Skeletal muscle cell (primary cell): ENCODE measurements at regions not wholly inside any gene's neighbourhood (a gene's known extent, or its start where the extent isn't known, plus 50 kb on each side); places are given as distances from the start of the nearest gene placed in this dataset.
"Not testable (repeated sequence)": the region's sequence is repeated elsewhere in the genome, so short reads cannot be mapped to it uniquely, and the experiment has no call there.

ENCODE experiments used
- DNase-seq: peaks from one replicate; pipeline ENCODE4 v3.0.0-alpha.2; 2010; ENCODE audit warnings: low read depth
- H3K4me3 ChIP-seq: 2 replicates; pipeline ENCODE4 v1.5.1; 2011; ENCODE audit warnings: low read depth, mild to moderate bottlenecking, control low read depth, low read length, moderate library complexity

DNA sequence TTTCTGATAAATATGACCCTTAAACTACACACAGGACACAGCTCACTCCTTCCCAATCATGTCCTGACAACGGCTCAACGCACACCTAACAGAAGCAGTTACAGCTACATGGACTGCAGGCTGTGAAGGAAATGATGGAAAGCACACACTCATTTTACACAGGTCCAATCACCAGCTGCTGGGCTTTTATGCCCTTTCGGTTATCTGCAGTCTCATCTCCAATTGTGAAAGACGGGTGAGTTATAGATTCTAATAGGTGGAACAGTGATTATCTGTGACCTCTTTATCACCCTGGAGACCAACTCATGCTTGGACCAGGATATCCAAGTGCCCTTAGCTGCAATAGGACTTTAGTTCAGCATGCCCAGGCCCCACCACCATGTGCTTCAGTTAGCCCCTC, 110.4 kb upstream of the CREB1 start:
- no peak for DNase-seq
- no peak overlapping the region for H3K4me3 ChIP-seq

GRCh38 chr2:207421671-207422070, 108.1 kb upstream of the CREB1 start:
- H3K4me3 ChIP-seq, result no peak overlapping the region
- no peak for DNase-seq

GRCh38 chr2:207422380-207422779, 107.4 kb upstream of the CREB1 start:
- H3K4me3 ChIP-seq, result no peak overlapping the region
- no peak for DNase-seq

- peak; percentile 78 for DNase-seq
- H3K4me3 ChIP-seq, result no peak overlapping the region
These were observed 105.9 kb upstream of the CREB1 start for GRCh38 chr2:207423886-207424285.

- no peak for DNase-seq
- no peak overlapping the region for H3K4me3 ChIP-seq
These were observed 101.8 kb upstream of the CREB1 start for GRCh38 chr2:207427986-207428385.

- no peak for DNase-seq
- H3K4me3 ChIP-seq, result no peak overlapping the region
These were observed 101.2 kb upstream of the CREB1 start for GRCh38 chr2:207428573-207428972.

- peak; percentile 73 for DNase-seq
- no peak overlapping the region for H3K4me3 ChIP-seq
These were observed 97.3 kb upstream of the CREB1 start for GRCh38 chr2:207432453-207432852.

DNA sequence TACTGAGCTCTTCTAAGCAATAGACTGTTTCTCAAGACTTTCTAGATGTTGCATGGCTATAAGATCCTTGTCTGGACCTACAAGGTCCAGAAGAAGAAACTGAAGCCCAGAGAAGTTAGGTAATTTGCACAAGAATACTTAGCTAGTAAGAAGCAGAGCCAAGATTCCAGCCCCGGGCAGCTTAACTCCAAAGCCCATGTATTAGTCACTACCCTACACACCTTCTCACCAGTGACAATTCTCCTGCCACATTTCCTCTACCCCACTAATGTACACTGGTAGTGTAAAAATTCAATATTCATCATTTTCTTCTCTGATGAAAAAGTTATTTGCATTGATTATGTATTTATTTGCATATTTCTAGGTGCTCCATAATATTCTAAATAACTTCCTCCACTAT, 95.5 kb upstream of the CREB1 start:
- DNase-seq, result no peak
- no peak overlapping the region for H3K4me3 ChIP-seq

- H3K4me3 ChIP-seq, result no peak overlapping the region
- DNase-seq, result no peak
These were observed 94.8 kb upstream of the CREB1 start for GRCh38 chr2:207434899-207435465.

GRCh38 chr2:207437136-207437523, 92.6 kb upstream of the CREB1 start:
- DNase-seq, result no peak
- no peak overlapping the region for H3K4me3 ChIP-seq

GRCh38 chr2:207437524-207438143, 92.1 kb upstream of the CREB1 start:
- H3K4me3 ChIP-seq, result no peak overlapping the region
- DNase-seq, result no peak

DNA sequence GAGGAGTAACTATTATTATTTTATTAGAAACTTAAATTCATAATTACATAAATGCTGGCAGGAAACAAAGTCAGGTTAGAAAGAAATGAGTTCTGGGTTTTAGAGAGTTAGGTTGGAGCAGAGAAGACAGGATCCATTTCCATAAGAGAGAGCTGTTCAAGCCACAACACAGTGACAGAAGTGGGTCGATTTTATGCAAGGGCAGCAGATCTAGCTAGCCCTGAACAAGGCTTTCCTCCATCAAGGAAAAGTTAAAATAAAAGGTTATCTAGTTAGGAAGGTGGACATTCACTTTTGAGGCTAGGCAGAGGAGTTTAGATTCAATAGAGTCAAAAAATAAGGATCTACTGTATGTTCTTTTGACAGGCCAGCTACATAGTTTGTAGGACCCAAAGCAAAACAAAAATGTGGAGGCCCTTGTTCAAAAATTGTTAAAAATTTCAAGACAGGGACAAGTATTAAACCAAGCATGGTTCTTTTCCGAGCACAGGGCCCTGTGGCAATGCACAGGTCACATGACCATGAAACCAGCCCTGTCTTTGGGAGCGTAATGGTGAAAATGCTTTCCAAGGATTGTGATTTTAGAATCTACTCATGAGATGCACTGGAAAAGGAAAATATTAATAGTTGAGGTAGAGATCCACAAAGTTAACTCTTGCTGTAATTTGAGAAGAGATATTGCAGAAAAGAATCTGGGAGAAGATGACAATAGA, 91.2 kb upstream of the CREB1 start:
- no peak overlapping the region for H3K4me3 ChIP-seq
- no peak for DNase-seq

- not testable (repeated sequence) for DNase-seq, H3K4me3 ChIP-seq
These were observed 89.9 kb upstream of the CREB1 start for GRCh38 chr2:207439881-207440280.

DNA sequence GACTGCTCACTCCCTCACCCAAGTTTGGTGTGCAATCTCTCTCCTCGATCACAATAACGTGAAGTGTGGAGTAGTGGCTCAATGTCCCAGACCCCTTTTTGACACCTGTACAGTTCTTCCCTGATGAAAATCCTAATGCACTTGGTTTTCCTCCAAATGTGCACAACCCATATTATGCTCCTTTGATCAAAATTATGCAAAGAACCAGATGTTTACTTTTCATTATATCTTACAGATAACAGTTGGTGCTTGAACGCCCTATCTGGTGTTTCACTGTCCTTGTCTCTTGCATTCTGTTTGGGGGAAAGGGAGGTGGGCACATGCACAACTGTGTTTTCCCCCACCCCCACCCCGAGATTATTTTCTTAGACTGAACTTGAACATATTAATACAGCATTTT, 85.0 kb upstream of the CREB1 start:
- no peak overlapping the region for H3K4me3 ChIP-seq
- DNase-seq, result no peak

- no peak overlapping the region for H3K4me3 ChIP-seq
- DNase-seq, result no peak
These were observed 83.1 kb upstream of the CREB1 start for GRCh38 chr2:207446653-207447052.

- H3K4me3 ChIP-seq, result no peak overlapping the region
- no peak for DNase-seq
These were observed 81.8 kb upstream of the CREB1 start for GRCh38 chr2:207448006-207448405.

DNA sequence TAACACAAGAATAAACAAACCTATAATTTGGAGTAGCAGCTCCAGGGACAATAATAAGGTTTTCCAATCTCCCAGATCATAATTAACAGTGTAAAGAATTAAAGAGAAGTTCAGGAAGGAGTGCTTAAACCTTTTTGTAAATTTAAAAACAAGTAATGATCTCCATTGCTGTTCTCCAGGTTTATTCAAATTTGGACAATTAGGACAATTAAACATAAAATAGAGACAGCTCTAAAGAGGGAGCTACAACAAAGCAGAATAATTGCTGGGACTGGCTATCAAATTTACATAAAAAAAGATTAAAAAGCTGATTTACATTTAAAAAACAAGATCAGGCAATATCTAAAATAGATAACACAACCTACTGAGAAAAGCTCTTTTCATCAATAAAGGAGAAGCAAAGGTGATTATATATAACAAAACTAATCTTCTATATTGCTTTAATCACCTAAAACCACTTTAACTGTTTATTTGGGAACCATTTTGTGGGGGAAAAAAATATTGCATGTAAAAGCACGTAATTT, 80.1 kb upstream of the CREB1 start:
- no peak overlapping the region for H3K4me3 ChIP-seq
- DNase-seq, result no peak

- no peak overlapping the region for H3K4me3 ChIP-seq
- DNase-seq, result no peak
These were observed 79.6 kb upstream of the CREB1 start for GRCh38 chr2:207450186-207450585.

GRCh38 chr2:207458582-207458981, 71.2 kb upstream of the CREB1 start:
- DNase-seq, result no peak
- no peak overlapping the region for H3K4me3 ChIP-seq

DNA sequence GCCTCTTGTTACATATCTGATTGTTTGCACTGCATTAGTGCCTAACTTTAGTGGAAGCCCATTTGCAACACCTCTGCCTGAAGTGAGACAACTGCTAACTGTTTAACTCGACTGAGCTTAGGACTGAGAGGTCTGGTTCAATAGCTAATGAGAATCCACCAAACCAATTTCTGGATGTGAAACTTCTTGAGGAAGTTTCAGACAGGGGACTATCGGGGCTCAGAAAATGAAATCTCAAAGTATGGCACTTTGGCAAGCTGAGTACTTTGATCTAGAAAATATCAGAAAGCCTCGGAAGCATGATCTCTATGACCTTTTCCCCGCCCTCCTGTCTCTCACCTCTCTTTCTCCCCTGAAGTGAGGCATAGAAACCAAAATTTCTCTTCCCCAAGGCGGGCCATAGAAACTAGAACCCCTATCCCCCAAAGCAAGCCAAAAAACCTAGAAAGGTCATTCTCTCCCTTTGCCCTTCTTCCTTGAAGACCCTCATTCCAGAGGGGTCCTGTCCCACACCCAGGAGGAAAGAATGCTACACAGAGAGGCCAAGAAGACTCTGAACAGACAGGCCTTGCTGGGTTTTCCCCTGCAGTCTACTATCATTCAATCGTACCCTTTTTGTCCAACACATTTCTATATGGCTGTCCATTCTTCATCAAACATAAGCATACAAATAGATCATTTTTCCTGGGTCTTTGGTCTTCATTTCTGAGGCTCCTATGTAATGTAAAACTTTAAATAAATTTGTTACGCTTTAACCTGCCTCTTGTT, 69.6 kb upstream of the CREB1 start:
- no peak for DNase-seq
- no peak overlapping the region for H3K4me3 ChIP-seq
